ENCODE measurements at regions not wholly inside any gene's neighbourhood (a gene's known extent, or its start where the extent isn't known, plus 50 kb on each side); places are given as distances from the start of the nearest gene placed in this dataset.
"Not testable (repeated sequence)": the region's sequence is repeated elsewhere in the genome, so short reads cannot be mapped to it uniquely, and the experiment has no call there.

DNA sequence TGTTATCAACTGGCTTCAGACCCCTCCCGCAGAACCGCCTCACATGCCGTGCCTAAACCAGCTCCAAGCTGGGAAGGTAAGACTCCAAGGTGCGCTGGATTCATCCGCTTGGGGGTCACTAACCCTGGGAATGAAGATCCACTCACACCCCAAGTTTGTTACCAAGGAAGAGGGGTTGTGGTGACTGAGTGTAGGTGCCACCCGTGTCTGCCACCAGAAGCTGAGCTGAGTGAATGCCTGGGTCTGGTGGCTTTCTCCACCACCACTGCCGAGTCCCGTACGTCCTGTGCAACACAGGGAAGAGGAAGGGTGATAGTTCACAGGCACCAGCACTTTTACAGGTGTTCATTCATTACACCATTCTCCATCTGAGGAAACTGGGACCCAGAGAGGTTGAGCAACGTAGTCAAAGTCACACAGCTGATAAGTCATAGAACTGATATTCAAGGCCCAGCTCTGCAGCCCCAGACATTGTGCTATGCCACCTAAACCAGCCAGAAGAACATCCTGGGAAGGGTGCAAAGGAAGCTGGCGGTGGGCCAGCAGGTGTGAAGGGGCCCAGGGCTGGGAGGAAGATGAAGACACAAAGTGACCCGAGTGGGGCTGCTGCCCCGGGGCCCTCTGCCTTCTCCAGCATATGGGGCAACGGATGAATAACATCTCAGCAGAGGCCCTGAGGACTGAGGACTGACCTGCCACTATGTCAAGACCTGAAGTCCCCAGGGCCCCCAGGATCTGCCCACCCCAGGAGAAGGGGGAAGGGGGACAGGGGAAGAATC, 70.9 kb upstream of the PPP1R26 start:
- no peak for DNase-seq
- no peaks in the 10 kb centered on the region for H3K4me1 ChIP-seq
- no peak overlapping the region for H3K27ac ChIP-seq
- intact Hi-C loops (cut with DNase I; ENCODE audit: low total_unique reads) (no loop called here), in situ Hi-C loops (cut with MboI; ENCODE audit: low sequenced_read_pairs in 4 of 4) (loop anchor here in 1 of 4 donors (25.0 kb wide), 1 partner anchor 321 kb away; the partner anchor contains the start of gene OLFM1)
- ATAC-seq, result no peak
- H3K27me3 ChIP-seq, result peaks cover 3 to 17% (median 12%) of the 10 kb centered on the region in 3 donors
- H3K9me3 ChIP-seq, result no peaks in the 10 kb centered on the region
- TF ChIP-seq CTCF (IDR thresholded peaks at IDR 0.05 in 4 of 5, conservative IDR thresholded peaks at IDR 0.05 in 1 of 5) (no peak), POLR2A (IDR thresholded peaks at IDR 0.05) (no peak)
- no peaks in the 10 kb centered on the region for H3K36me3 ChIP-seq
- no peak overlapping the region for H3K4me3 ChIP-seq

- DNase-seq (no peak), ATAC-seq (no peak)
- intact Hi-C loops (cut with DNase I; ENCODE audit: low total_unique reads) (no loop called here), in situ Hi-C loops (cut with MboI; ENCODE audit: low sequenced_read_pairs in 4 of 4) (loop anchor here (5.0 to 25.0 kb wide), 3 partner anchors 322 to 325 kb away; partner anchors contain the start of gene OLFM1 (in 4 of the 4))
- Histone ChIP-seq H3K36me3 (no peaks in the 10 kb centered on the region), H3K4me3 (no peak overlapping the region), H3K27me3 (peaks cover 3 to 12% (median 11%) of the 10 kb centered on the region in 3 donors), H3K4me1 (no peaks in the 10 kb centered on the region), H3K27ac (no peak overlapping the region), H3K9me3 (no peaks in the 10 kb centered on the region)
- no peak for TF ChIP-seq POLR2A (IDR thresholded peaks at IDR 0.05)
- no peak for TF ChIP-seq CTCF (IDR thresholded peaks at IDR 0.05 in 4 of 5, conservative IDR thresholded peaks at IDR 0.05 in 1 of 5)
Observed at GRCh38 chr9:135409286-135410200, 70.0 kb upstream of the PPP1R26 start.

DNA sequence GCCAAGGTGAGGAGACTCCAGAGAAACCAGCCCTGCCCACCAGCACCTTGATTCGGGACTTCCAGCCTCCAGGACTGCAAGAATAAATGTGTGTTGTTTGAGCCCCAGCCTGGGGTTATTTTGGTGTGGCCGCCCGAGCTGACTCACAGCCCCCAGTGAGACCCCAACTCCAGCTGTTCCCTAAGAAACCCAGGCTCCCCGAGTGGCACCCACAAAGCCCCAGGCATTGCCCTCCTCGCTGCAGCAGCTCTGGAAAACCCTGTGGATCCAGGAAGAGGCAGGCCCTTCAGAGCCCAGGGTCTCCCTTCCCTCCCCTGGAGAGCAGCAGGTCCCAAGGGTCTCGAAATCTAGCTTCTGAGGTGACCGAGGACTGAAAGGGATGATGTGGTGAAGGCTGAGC, 69.2 kb upstream of the PPP1R26 start:
- intact Hi-C loops (cut with DNase I; ENCODE audit: low total_unique reads), result no loop called here
- DNase-seq, result no peak
- no peaks in the 10 kb centered on the region for H3K9me3 ChIP-seq
- no peaks in the 10 kb centered on the region for H3K36me3 ChIP-seq
- in situ Hi-C loops (cut with MboI; ENCODE audit: low sequenced_read_pairs in 4 of 4), result loop anchor here (5.0 to 25.0 kb wide), 3 partner anchors 323 to 326 kb away; partner anchors contain the start of gene OLFM1 (in 4 of the 4)
- no peak overlapping the region for H3K4me3 ChIP-seq
- no peaks in the 10 kb centered on the region for H3K4me1 ChIP-seq
- TF ChIP-seq CTCF (IDR thresholded peaks at IDR 0.05 in 4 of 5, conservative IDR thresholded peaks at IDR 0.05 in 1 of 5), result no peak
- TF ChIP-seq POLR2A (IDR thresholded peaks at IDR 0.05), result no peak
- H3K27ac ChIP-seq, result no peak overlapping the region
- peaks cover 3 to 10% (median 7%) of the 10 kb centered on the region in 3 donors for H3K27me3 ChIP-seq
- no peak for ATAC-seq

DNA sequence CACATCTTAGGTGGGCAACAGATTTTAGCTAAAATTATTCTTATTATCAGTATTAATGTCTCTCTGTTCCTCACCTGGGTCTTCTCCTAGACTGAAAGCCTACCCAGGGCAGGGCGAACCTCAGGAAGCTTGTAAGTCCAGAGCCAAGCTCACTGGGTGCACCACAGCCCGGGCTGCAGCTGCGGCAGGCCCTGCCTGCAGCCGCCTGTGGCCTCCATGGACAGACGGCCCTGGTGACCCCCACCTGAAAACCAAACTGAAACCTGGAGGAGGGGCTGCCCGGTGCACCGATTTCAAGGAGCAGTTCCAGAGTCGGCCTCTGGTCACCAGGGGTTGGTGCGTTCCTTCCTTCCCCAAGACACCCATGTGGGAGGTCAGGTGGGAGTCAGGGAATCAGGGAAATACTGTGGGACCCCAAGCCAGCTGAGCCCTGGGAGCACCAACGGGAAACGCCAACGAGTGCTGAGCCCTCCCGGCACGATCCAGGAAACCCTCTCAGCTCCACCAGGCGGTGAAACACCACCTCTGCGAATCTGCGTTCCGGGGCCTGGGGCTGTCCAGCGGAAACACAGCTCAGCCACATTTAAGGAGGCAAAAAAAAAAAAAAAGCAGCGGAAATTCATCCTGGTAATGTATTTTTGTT, 68.6 kb upstream of the PPP1R26 start:
- no peak for DNase-seq

DNA sequence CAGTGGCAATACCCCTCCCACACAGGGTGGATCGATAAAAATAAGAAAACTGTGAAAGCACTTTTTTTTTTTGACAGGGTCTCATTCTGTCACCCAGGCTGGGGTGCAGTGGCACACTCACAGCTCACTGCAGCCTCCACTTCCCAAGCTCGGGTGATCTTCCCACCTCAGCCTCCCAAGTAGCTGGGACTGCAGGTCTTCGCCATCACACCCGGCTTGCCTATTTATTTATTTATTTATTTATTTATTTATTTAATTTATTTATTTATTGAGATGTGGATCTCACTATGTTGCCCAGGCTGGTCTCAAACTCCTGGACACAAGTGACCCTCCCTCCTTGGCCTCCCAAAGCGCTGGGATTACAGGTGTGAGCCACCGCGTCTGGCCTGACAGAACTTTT, 68.0 kb upstream of the PPP1R26 start:
- ATAC-seq, DNase-seq, H3K9me3 ChIP-seq, H3K36me3 ChIP-seq, H3K4me1 ChIP-seq, H3K4me3 ChIP-seq, H3K27ac ChIP-seq: not testable (repeated sequence)
- in situ Hi-C loops (cut with MboI; ENCODE audit: low sequenced_read_pairs in 4 of 4), result loop anchor here (5.0 to 25.0 kb wide), 3 partner anchors 324 to 327 kb away; partner anchors contain the start of gene OLFM1 (in 4 of the 4)
- intact Hi-C loops (cut with DNase I; ENCODE audit: low total_unique reads), result loop anchor here (1.0 kb wide), 1 partner anchor 325 kb away; no protein-coding TSS in a partner anchor
- H3K27me3 ChIP-seq, result peaks cover 3 to 10% (median 7%) of the 10 kb centered on the region in 3 donors

More for the DNA sequence above, 68.6 kb upstream of the PPP1R26 start:
- intact Hi-C loops (cut with DNase I; ENCODE audit: low total_unique reads), result no loop called here
- H3K9me3 ChIP-seq, result no peaks in the 10 kb centered on the region
- TF ChIP-seq POLR2A (IDR thresholded peaks at IDR 0.05) (no peak), CTCF (IDR thresholded peaks at IDR 0.05 in 4 of 5, conservative IDR thresholded peaks at IDR 0.05 in 1 of 5) (no peak)
- no peaks in the 10 kb centered on the region for H3K36me3 ChIP-seq
- ATAC-seq, result no peak
- no peak overlapping the region for H3K27ac ChIP-seq
- H3K27me3 ChIP-seq, result peaks cover 3 to 10% (median 7%) of the 10 kb centered on the region in 3 donors
- no peaks in the 10 kb centered on the region for H3K4me1 ChIP-seq
- in situ Hi-C loops (cut with MboI; ENCODE audit: low sequenced_read_pairs in 4 of 4), result loop anchor here (5.0 to 25.0 kb wide), 3 partner anchors 324 to 326 kb away; partner anchors contain the start of gene OLFM1 (in 4 of the 4)
- H3K4me3 ChIP-seq, result no peak overlapping the region

Data from gastrocnemius medialis (tissue), 4 donors.